ENCODE measurements at regions not wholly inside any gene's neighbourhood (a gene's known extent, or its start where the extent isn't known, plus 50 kb on each side); places are given as distances from the start of the nearest gene placed in this dataset.
"Not testable (repeated sequence)": the region's sequence is repeated elsewhere in the genome, so short reads cannot be mapped to it uniquely, and the experiment has no call there.

- no peak for DNase-seq
Measured at GRCh38 chr13:88436974-88437373, 765.8 kb downstream of the SLITRK5 start.

- no peak for DNase-seq
Measured at GRCh38 chr13:88450515-88450914, 779.3 kb downstream of the SLITRK5 start.

- no peak for DNase-seq
Measured at GRCh38 chr13:88456151-88456550, 785.0 kb downstream of the SLITRK5 start.

GRCh38 chr13:88459331-88459730 is 788.2 kb downstream of the SLITRK5 start:
- DNase-seq, result no peak

GRCh38 chr13:88461272-88462009 is 790.3 kb downstream of the SLITRK5 start:
- DNase-seq, result no peak

GRCh38 chr13:88464851-88465250 is 793.7 kb downstream of the SLITRK5 start:
- DNase-seq, result no peak

GRCh38 chr13:88472316-88472715 is 801.1 kb downstream of the SLITRK5 start:
- no peak for DNase-seq

GRCh38 chr13:88483202-88483601 is 812.0 kb downstream of the SLITRK5 start:
- DNase-seq, result no peak

- DNase-seq, result no peak
Measured at GRCh38 chr13:88507909-88508308, 836.7 kb downstream of the SLITRK5 start.

- DNase-seq, result not testable (repeated sequence)
Measured at GRCh38 chr13:88512993-88513392, 841.8 kb downstream of the SLITRK5 start.

GRCh38 chr13:88526186-88526852 is 855.1 kb downstream of the SLITRK5 start:
- DNase-seq, result no peak

GRCh38 chr13:88526853-88527215 is 855.7 kb downstream of the SLITRK5 start:
- DNase-seq, result no peak

GRCh38 chr13:88541994-88542393 is 870.8 kb downstream of the SLITRK5 start:
- no peak for DNase-seq

- DNase-seq, result no peak
Measured at GRCh38 chr13:88544836-88545235, 873.7 kb downstream of the SLITRK5 start.

- DNase-seq, result no peak
Measured at GRCh38 chr13:88552966-88553365, 881.8 kb downstream of the SLITRK5 start.

- DNase-seq, result no peak
Measured at GRCh38 chr13:88565566-88565965, 894.4 kb downstream of the SLITRK5 start.

- no peak for DNase-seq
Measured at GRCh38 chr13:88585861-88586260, 914.7 kb downstream of the SLITRK5 start.

GRCh38 chr13:88586263-88586662 is 915.1 kb downstream of the SLITRK5 start:
- no peak for DNase-seq

- DNase-seq, result no peak
Measured at GRCh38 chr13:88590574-88590973, 919.4 kb downstream of the SLITRK5 start.

GRCh38 chr13:88592105-88592504 is 920.9 kb downstream of the SLITRK5 start:
- no peak for DNase-seq

- no peak for DNase-seq
Measured at GRCh38 chr13:88601949-88602348, 930.8 kb downstream of the SLITRK5 start.

- DNase-seq, result no peak
Measured at GRCh38 chr13:88602786-88603777, 931.9 kb downstream of the SLITRK5 start.

GRCh38 chr13:88617176-88617575 is 946.0 kb downstream of the SLITRK5 start:
- no peak for DNase-seq
